ENCODE measurements at regions not wholly inside any gene's neighbourhood (a gene's known extent, or its start where the extent isn't known, plus 50 kb on each side); places are given as distances from the start of the nearest gene placed in this dataset.

DNA sequence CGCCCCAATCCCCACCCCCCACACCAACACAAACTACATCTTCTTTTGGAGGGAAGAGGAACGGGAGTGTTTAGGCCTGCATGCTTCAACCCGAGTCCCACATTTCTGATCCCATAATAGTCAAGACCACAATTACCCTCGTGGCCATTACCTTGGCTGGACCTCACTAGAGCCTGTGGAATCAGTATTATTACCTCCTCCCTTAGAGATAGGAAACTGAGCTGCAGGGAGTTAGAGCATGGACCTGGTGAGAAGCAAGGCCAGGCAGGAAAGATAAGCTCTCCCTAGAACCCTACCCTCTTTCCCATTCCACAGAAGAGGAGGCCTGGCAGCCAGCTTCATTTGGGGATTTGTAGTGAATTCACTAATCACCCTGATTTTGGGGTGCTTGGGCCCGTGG, 74.1 kb downstream of the NCR2 start:
- no peak for DNase-seq (ENCODE audit: low spot score)
- Histone ChIP-seq H3K27ac (no peak overlapping the region), H3K4me3 (no peak overlapping the region), H3K36me3 (no peaks in the 10 kb centered on the region), H3K27me3 (replicated peaks; ENCODE audit: insufficient read depth) (no peaks in the 10 kb centered on the region), H3K4me1 (ENCODE audit: control insufficient read depth in 1 of 2, low read depth in 2 of 2) (peaks cover 0 to 15% of the 10 kb centered on the region in 2 donors), H3K9me3 (peaks cover 3% of the 10 kb centered on the region)
- ATAC-seq (ENCODE audit: insufficient number of reproducible peaks, low FRiP score, low read depth), result no peak
- TF ChIP-seq, protein P1, sequence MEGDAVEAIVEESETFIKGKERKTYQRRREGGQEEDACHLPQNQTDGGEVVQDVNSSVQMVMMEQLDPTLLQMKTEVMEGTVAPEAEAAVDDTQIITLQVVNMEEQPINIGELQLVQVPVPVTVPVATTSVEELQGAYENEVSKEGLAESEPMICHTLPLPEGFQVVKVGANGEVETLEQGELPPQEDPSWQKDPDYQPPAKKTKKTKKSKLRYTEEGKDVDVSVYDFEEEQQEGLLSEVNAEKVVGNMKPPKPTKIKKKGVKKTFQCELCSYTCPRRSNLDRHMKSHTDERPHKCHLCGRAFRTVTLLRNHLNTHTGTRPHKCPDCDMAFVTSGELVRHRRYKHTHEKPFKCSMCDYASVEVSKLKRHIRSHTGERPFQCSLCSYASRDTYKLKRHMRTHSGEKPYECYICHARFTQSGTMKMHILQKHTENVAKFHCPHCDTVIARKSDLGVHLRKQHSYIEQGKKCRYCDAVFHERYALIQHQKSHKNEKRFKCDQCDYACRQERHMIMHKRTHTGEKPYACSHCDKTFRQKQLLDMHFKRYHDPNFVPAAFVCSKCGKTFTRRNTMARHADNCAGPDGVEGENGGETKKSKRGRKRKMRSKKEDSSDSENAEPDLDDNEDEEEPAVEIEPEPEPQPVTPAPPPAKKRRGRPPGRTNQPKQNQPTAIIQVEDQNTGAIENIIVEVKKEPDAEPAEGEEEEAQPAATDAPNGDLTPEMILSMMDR (IDR thresholded peaks at IDR 0.05), result no peak

DNA sequence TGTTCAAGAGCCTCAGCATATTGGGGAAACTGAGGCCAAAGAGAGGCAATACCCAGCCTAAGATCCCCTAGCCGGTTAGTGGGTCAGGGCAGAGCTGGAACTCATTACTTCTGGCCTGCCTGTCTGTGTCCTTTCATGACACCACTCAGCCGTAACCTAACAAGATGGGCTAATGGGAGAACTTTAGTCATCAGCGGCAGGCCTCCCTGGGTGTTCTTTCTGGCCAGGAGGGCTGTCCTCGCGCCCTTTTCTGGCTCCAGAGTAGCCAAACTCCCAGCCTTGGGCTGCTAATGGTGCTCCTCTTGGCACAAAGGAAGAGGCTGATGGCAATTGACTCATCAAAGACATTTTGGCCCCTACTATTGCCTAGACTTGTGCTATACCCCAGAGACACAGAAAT, 76.6 kb downstream of the NCR2 start:
- DNase-seq (ENCODE audit: low spot score) (no peak), ATAC-seq (ENCODE audit: insufficient number of reproducible peaks, low FRiP score, low read depth) (no peak)
- Histone ChIP-seq H3K27ac (no peak overlapping the region), H3K4me1 (ENCODE audit: control insufficient read depth in 1 of 2, low read depth in 2 of 2) (peaks cover 0 to 15% of the 10 kb centered on the region in 2 donors), H3K36me3 (no peaks in the 10 kb centered on the region), H3K27me3 (replicated peaks; ENCODE audit: insufficient read depth) (no peaks in the 10 kb centered on the region), H3K4me3 (no peak overlapping the region), H3K9me3 (no peaks in the 10 kb centered on the region)
- TF ChIP-seq, protein P1 (IDR thresholded peaks at IDR 0.05), result no peak

DNA sequence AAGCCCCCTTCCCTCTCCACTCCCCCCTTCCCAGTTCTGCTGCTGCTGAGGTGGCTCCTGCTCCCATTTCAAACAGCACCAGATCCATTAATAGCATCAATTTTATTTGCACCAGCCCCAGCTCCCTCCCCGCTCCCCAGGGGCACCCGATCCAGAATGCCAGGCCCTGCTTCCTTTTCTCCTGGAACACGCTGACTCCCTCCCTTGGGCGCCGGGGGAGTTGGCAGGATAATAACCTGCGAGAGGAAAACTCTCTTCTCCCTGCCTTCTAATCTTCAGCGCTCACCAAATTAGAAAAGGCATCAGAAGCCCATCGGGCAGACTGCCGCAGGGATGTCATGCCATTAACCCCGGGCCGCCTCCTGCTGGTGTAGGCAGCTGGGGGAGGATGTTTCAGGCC, 77.8 kb downstream of the NCR2 start:
- ATAC-seq (ENCODE audit: insufficient number of reproducible peaks, low FRiP score, low read depth), result no peak
- TF ChIP-seq, protein P1 (IDR thresholded peaks at IDR 0.05), result no peak

DNA sequence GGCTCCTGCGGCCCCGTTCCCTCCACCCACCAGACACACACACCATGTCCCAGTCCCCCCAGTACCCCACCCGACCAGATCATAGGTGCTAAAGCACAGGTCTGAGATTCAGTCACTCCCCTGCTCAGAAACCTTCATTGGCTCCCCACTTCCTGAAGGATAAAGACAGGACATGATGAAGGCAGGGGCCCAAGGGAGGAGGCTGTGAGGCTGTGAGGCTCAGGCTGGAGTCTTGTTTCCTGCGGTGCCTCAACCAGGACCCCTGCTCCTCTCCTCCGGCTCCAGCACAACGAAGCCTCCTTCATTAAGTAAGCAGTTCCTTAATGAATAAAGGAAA, 81.1 kb downstream of the NCR2 start:
- Histone ChIP-seq H3K27ac (no peak overlapping the region), H3K36me3 (no peaks in the 10 kb centered on the region), H3K4me1 (ENCODE audit: control insufficient read depth in 1 of 2, low read depth in 2 of 2) (peaks cover 0 to 15% of the 10 kb centered on the region in 2 donors), H3K4me3 (no peak overlapping the region), H3K9me3 (no peaks in the 10 kb centered on the region), H3K27me3 (replicated peaks; ENCODE audit: insufficient read depth) (no peaks in the 10 kb centered on the region)
- DNase-seq (ENCODE audit: low spot score), result no peak
- no peak for ATAC-seq (ENCODE audit: insufficient number of reproducible peaks, low FRiP score, low read depth)
- TF ChIP-seq, protein P1 (IDR thresholded peaks at IDR 0.05), result no peak

More for the DNA sequence above, 77.8 kb downstream of the NCR2 start:
- Histone ChIP-seq H3K27ac (no peak overlapping the region), H3K27me3 (replicated peaks; ENCODE audit: insufficient read depth) (no peaks in the 10 kb centered on the region), H3K36me3 (no peaks in the 10 kb centered on the region), H3K4me3 (no peak overlapping the region), H3K9me3 (no peaks in the 10 kb centered on the region), H3K4me1 (ENCODE audit: control insufficient read depth in 1 of 2, low read depth in 2 of 2) (peaks cover 0 to 15% of the 10 kb centered on the region in 2 donors)
- no peak for DNase-seq (ENCODE audit: low spot score)

DNA sequence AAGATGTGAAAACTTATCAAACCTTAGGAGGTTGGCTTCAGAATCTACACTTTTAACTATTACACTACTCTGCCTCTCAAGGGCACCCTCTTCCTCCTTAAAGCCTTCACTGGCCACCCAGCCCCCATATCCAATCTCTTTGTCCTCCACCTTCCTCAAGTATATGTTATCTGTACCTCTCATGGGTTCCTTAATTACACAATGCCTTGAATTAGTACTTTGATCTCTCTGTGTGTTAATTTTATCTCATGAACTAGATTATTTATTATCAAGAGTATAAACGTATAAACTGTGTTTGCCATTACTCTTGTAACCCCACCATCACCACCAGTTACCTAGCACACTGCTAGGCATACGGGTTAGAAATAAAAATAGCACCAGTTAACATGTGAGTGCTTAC, 83.3 kb downstream of the NCR2 start:
- H3K4me3 ChIP-seq, result no peak overlapping the region
- DNase-seq (ENCODE audit: low spot score) (no peak), ATAC-seq (ENCODE audit: insufficient number of reproducible peaks, low FRiP score, low read depth) (no peak)
- TF ChIP-seq, protein P1 (IDR thresholded peaks at IDR 0.05), result no peak
- H3K36me3 ChIP-seq, result no peaks in the 10 kb centered on the region
- no peaks in the 10 kb centered on the region for H3K4me1 ChIP-seq (ENCODE audit: control insufficient read depth in 1 of 2, low read depth in 2 of 2)
- H3K27me3 ChIP-seq (replicated peaks; ENCODE audit: insufficient read depth), result no peaks in the 10 kb centered on the region
- no peak overlapping the region for H3K27ac ChIP-seq
- no peaks in the 10 kb centered on the region for H3K9me3 ChIP-seq
